HL-60 (cell line): ENCODE measurements at regions not wholly inside any gene's neighbourhood (a gene's known extent, or its start where the extent isn't known, plus 50 kb on each side); places are given as distances from the start of the nearest gene placed in this dataset.

Experiments used
- POLR2AphosphoS5 ChIP-seq: IDR thresholded peaks from 2 replicates; pipeline ENCODE4 v1.6.1; 2012; ENCODE audit warnings: low read depth
- REST ChIP-seq: IDR thresholded peaks from 2 replicates; pipeline ENCODE4 v1.6.1; 2012; ENCODE audit warnings: low read depth; ENCODE audit not compliant: insufficient replicate concordance
- TF ChIP-seq, protein P1 (sequence below): IDR thresholded peaks from one replicate; pipeline ENCODE4 v1.5.1; 2011; ENCODE audit warnings: low read length, control low read depth, inconsistent platforms; ENCODE audit not compliant: insufficient read depth

GRCh38 chr5:179488491-179488890, 61.9 kb upstream of the RUFY1 start:
- no peak for TF ChIP-seq POLR2AphosphoS5
- TF ChIP-seq, protein P1, sequence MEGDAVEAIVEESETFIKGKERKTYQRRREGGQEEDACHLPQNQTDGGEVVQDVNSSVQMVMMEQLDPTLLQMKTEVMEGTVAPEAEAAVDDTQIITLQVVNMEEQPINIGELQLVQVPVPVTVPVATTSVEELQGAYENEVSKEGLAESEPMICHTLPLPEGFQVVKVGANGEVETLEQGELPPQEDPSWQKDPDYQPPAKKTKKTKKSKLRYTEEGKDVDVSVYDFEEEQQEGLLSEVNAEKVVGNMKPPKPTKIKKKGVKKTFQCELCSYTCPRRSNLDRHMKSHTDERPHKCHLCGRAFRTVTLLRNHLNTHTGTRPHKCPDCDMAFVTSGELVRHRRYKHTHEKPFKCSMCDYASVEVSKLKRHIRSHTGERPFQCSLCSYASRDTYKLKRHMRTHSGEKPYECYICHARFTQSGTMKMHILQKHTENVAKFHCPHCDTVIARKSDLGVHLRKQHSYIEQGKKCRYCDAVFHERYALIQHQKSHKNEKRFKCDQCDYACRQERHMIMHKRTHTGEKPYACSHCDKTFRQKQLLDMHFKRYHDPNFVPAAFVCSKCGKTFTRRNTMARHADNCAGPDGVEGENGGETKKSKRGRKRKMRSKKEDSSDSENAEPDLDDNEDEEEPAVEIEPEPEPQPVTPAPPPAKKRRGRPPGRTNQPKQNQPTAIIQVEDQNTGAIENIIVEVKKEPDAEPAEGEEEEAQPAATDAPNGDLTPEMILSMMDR, result no peak
- no peak for TF ChIP-seq REST
